Astrocyte (in vitro differentiated cells and primary cell): ENCODE measurements at regions not wholly inside any gene's neighbourhood (a gene's known extent, or its start where the extent isn't known, plus 50 kb on each side); places are given as distances from the start of the nearest gene placed in this dataset.

Experiments
- DNase-seq: peaks from one replicate; pipeline ENCODE4 v3.0.0-alpha.2; 2010; ENCODE audit warnings: low read depth
- FAIRE-seq: peaks from 2 replicates; lab custom pipeline; 2011; peaks lifted over from hg19 to GRCh38; lab: Jason Lieb, UNC
- H2AFZ ChIP-seq: 2 replicates; pipeline ENCODE4 v1.6.0; 2012; ENCODE audit warnings: low read depth, low read length, inconsistent platforms
- H3K27ac ChIP-seq: 2 replicates; pipeline ENCODE4 v1.5.1; 2011; ENCODE audit warnings: low read depth, low read length, inconsistent platforms
- H3K27me3 ChIP-seq: 2 replicates; pipeline ENCODE4 v1.6.0; 2011; ENCODE audit warnings: low read length, inconsistent platforms; ENCODE audit not compliant: insufficient read depth
- H3K36me3 ChIP-seq: 2 replicates; pipeline ENCODE4 v1.5.1; 2011; ENCODE audit warnings: low read length, inconsistent platforms; ENCODE audit not compliant: insufficient read depth
- H3K4me1 ChIP-seq: 2 replicates; pipeline ENCODE4 v1.5.1; 2011; ENCODE audit warnings: low read length, inconsistent platforms; ENCODE audit not compliant: insufficient read depth
- H3K4me2 ChIP-seq: 2 replicates; pipeline ENCODE4 v1.6.0; 2012; ENCODE audit warnings: low read length, inconsistent platforms
- H3K4me3 ChIP-seq: 2 replicates; pipeline ENCODE4 v1.5.1; 2011; ENCODE audit warnings: low read depth, mild to moderate bottlenecking, low read length, inconsistent platforms; ENCODE audit not compliant: insufficient read depth
- H3K79me2 ChIP-seq: 2 replicates; pipeline ENCODE4 v1.6.0; 2012; ENCODE audit warnings: mild to moderate bottlenecking, low read length, inconsistent platforms; ENCODE audit not compliant: insufficient read depth
- H3K9ac ChIP-seq: 2 replicates; pipeline ENCODE4 v1.6.0; 2012; ENCODE audit warnings: mild to moderate bottlenecking, low read length, inconsistent platforms
- H3K9me3 ChIP-seq: 2 replicates; pipeline ENCODE4 v1.5.1; 2012; ENCODE audit warnings: low read depth, mild to moderate bottlenecking, low read length, inconsistent platforms; ENCODE audit not compliant: insufficient read depth
- H4K20me1 ChIP-seq: 2 replicates; pipeline ENCODE4 v1.6.0; 2012; ENCODE audit warnings: low read length, inconsistent platforms; ENCODE audit not compliant: insufficient read depth
- H3K27ac Mint-ChIP-seq: one replicate; pipeline ENCODE4 v1.8.0; 2021; ENCODE audit warnings: mild to moderate bottlenecking, mixed read lengths; ENCODE audit not compliant: unreplicated experiment
- H3K27me3 Mint-ChIP-seq: one replicate; pipeline ENCODE4 v1.8.0; 2021; ENCODE audit warnings: low read depth, mixed read lengths; ENCODE audit not compliant: unreplicated experiment
- H3K36me3 Mint-ChIP-seq: one replicate; pipeline ENCODE4 v1.8.0; 2021; ENCODE audit warnings: low read depth, mixed read lengths; ENCODE audit not compliant: unreplicated experiment
- H3K4me1 Mint-ChIP-seq: one replicate; pipeline ENCODE4 v1.8.0; 2021; ENCODE audit warnings: low read depth, mixed read lengths; ENCODE audit not compliant: unreplicated experiment
- H3K4me3 Mint-ChIP-seq: one replicate; pipeline ENCODE4 v1.8.0; 2021; ENCODE audit warnings: mild to moderate bottlenecking, moderate library complexity, mixed read lengths; ENCODE audit not compliant: unreplicated experiment
- H3K9me3 Mint-ChIP-seq: one replicate; pipeline ENCODE4 v1.8.0; 2021; ENCODE audit warnings: mild to moderate bottlenecking, mixed read lengths; ENCODE audit not compliant: unreplicated experiment
- CTCF ChIP-seq: IDR thresholded peaks from 2 replicates; pipeline ENCODE4 v1.5.1; 2011; ENCODE audit warnings: low read depth, mild to moderate bottlenecking, inconsistent platforms, low read length, moderate library complexity; ENCODE audit not compliant: insufficient read depth
- EZH2 ChIP-seq: IDR thresholded peaks from 2 replicates; pipeline ENCODE4 v1.6.1; 2012; ENCODE audit warnings: mild to moderate bottlenecking, low read length, inconsistent platforms; ENCODE audit not compliant: insufficient read depth

- Histone ChIP-seq H3K27me3 (no peaks in the 10 kb centered on the region), H3K27ac (no peak overlapping the region), H3K4me3 (no peak overlapping the region), H3K4me2 (no peak overlapping the region), H3K9me3 (no peaks in the 10 kb centered on the region), H3K9ac (no peak overlapping the region), H2AFZ (no peak overlapping the region), H3K4me1 (no peaks in the 10 kb centered on the region), H3K36me3 (no peaks in the 10 kb centered on the region), H3K79me2 (no peaks in the 10 kb centered on the region), H4K20me1 (no peaks in the 10 kb centered on the region)
- no peaks in the 10 kb centered on the region for H3K4me1 Mint-ChIP-seq
- H3K9me3 Mint-ChIP-seq = peaks cover 2% of the 10 kb centered on the region
- TF ChIP-seq EZH2 (no peak), CTCF (no peak)
- no peak for DNase-seq
- FAIRE-seq = no peak
- H3K36me3 Mint-ChIP-seq = no peaks in the 10 kb centered on the region
- H3K4me3 Mint-ChIP-seq = no peak overlapping the region
- H3K27ac Mint-ChIP-seq = no peak overlapping the region
- H3K27me3 Mint-ChIP-seq = no peaks in the 10 kb centered on the region
These were observed 743.4 kb downstream of the RPS29 start for GRCh38 chr14:48842785-48843184.

GRCh38 chr14:48826058-48826457 is 760.1 kb downstream of the RPS29 start:
- H3K9ac ChIP-seq = no peak overlapping the region
- no peaks in the 10 kb centered on the region for H3K79me2 ChIP-seq
- H4K20me1 ChIP-seq = no peaks in the 10 kb centered on the region
- H3K4me3 ChIP-seq = no peak overlapping the region
- no peak overlapping the region for H3K27ac Mint-ChIP-seq
- H3K4me1 Mint-ChIP-seq = no peaks in the 10 kb centered on the region
- no peaks in the 10 kb centered on the region for H3K4me1 ChIP-seq
- H3K9me3 Mint-ChIP-seq = no peaks in the 10 kb centered on the region
- H3K27me3 ChIP-seq = no peaks in the 10 kb centered on the region
- H3K36me3 ChIP-seq = no peaks in the 10 kb centered on the region
- H3K9me3 ChIP-seq = no peaks in the 10 kb centered on the region
- no peak overlapping the region for H3K27ac ChIP-seq
- no peaks in the 10 kb centered on the region for H3K36me3 Mint-ChIP-seq
- H3K27me3 Mint-ChIP-seq = no peaks in the 10 kb centered on the region
- DNase-seq (no peak), FAIRE-seq (no peak)
- no peak overlapping the region for H2AFZ ChIP-seq
- no peak overlapping the region for H3K4me2 ChIP-seq
- TF ChIP-seq EZH2 (no peak), CTCF (no peak)
- H3K4me3 Mint-ChIP-seq = no peak overlapping the region

GRCh38 chr14:48814562-48814961 is 771.6 kb downstream of the RPS29 start:
- H3K9me3 ChIP-seq = no peaks in the 10 kb centered on the region
- no peaks in the 10 kb centered on the region for H4K20me1 ChIP-seq
- H3K4me1 Mint-ChIP-seq = no peaks in the 10 kb centered on the region
- no peak for DNase-seq
- FAIRE-seq = no peak
- no peak overlapping the region for H3K4me3 Mint-ChIP-seq
- no peak overlapping the region for H2AFZ ChIP-seq
- H3K36me3 ChIP-seq = no peaks in the 10 kb centered on the region
- TF ChIP-seq EZH2 (no peak), CTCF (no peak)
- no peak overlapping the region for H3K4me3 ChIP-seq
- no peak overlapping the region for H3K4me2 ChIP-seq
- no peaks in the 10 kb centered on the region for H3K4me1 ChIP-seq
- no peak overlapping the region for H3K27ac Mint-ChIP-seq
- H3K27ac ChIP-seq = no peak overlapping the region
- no peaks in the 10 kb centered on the region for H3K27me3 ChIP-seq
- no peaks in the 10 kb centered on the region for H3K9me3 Mint-ChIP-seq
- H3K9ac ChIP-seq = no peak overlapping the region
- H3K79me2 ChIP-seq = no peaks in the 10 kb centered on the region
- H3K36me3 Mint-ChIP-seq = no peaks in the 10 kb centered on the region
- peaks cover 4% of the 10 kb centered on the region for H3K27me3 Mint-ChIP-seq
